MM.1S (cell line): ENCODE measurements at regions not wholly inside any gene's neighbourhood (a gene's known extent, or its start where the extent isn't known, plus 50 kb on each side); places are given as distances from the start of the nearest gene placed in this dataset.

ENCODE experiments used
- CTCF ChIP-seq: fragments of 300-600 bp; sonication (generic); IDR thresholded peaks from 2 replicates; pipeline ENCODE4 v1.5.1; 2016; ENCODE audit warnings: antibody characterized with exemption, low read length, mixed read lengths
- EZH2phosphoT487 ChIP-seq: fragments of 300-600 bp; sonication (generic); IDR thresholded peaks from 2 replicates; pipeline ENCODE4 v1.6.1; 2018; ENCODE audit warnings: antibody characterized with exemption, low read length

GRCh38 chr3:191699546-191699945, 238.6 kb downstream of the PYDC2 start:
- TF ChIP-seq CTCF (no peak), EZH2phosphoT487 (no peak)
